ENCODE measurements at regions not wholly inside any gene's neighbourhood (a gene's known extent, or its start where the extent isn't known, plus 50 kb on each side); places are given as distances from the start of the nearest gene placed in this dataset.

- no peak overlapping the region for H3K4me3 ChIP-seq
- no peaks in the 10 kb centered on the region for H3K36me3 ChIP-seq
- TF ChIP-seq CTCF (IDR thresholded peaks at IDR 0.05): no peak
- H3K27me3 ChIP-seq: no peaks in the 10 kb centered on the region
- no peak overlapping the region for H3K27ac ChIP-seq
- H3K9me3 ChIP-seq: peaks cover 6 to 34% of the 10 kb centered on the region in 2 donors
- no peak for DNase-seq (ENCODE audit: low spot score)
- no peaks in the 10 kb centered on the region for H3K4me1 ChIP-seq
These were observed 908.8 kb upstream of the POU3F3 start for GRCh38 chr2:103945083-103945482.

- Histone ChIP-seq H3K4me1 (no peaks in the 10 kb centered on the region), H3K27me3 (no peaks in the 10 kb centered on the region), H3K9me3 (no peaks in the 10 kb centered on the region), H3K36me3 (no peaks in the 10 kb centered on the region), H3K27ac (no peak overlapping the region), H3K4me3 (no peak overlapping the region)
- no peak for DNase-seq (ENCODE audit: low spot score)
- TF ChIP-seq CTCF (IDR thresholded peaks at IDR 0.05): peak in 1 of 2 donors; percentile 60
These were observed 894.5 kb upstream of the POU3F3 start for GRCh38 chr2:103959174-103960128.

- H3K9me3 ChIP-seq: no peaks in the 10 kb centered on the region
- no peak overlapping the region for H3K4me3 ChIP-seq
- H3K4me1 ChIP-seq: no peaks in the 10 kb centered on the region
- H3K27me3 ChIP-seq: no peaks in the 10 kb centered on the region
- H3K36me3 ChIP-seq: no peaks in the 10 kb centered on the region
- no peak overlapping the region for H3K27ac ChIP-seq
- DNase-seq (ENCODE audit: low spot score): no peak
- TF ChIP-seq CTCF (IDR thresholded peaks at IDR 0.05): no peak
These were observed 893.8 kb upstream of the POU3F3 start for GRCh38 chr2:103960129-103960513.

GRCh38 chr2:103960951-103961350 lies 893.0 kb upstream of the POU3F3 start:
- H3K36me3 ChIP-seq: no peaks in the 10 kb centered on the region
- no peaks in the 10 kb centered on the region for H3K27me3 ChIP-seq
- no peak for TF ChIP-seq CTCF (IDR thresholded peaks at IDR 0.05)
- H3K4me1 ChIP-seq: no peaks in the 10 kb centered on the region
- DNase-seq (ENCODE audit: low spot score): no peak
- no peak overlapping the region for H3K4me3 ChIP-seq
- H3K27ac ChIP-seq: no peak overlapping the region
- peaks cover 0 to 5% of the 10 kb centered on the region in 2 donors for H3K9me3 ChIP-seq

- DNase-seq (ENCODE audit: low spot score): no peak
- H3K4me3 ChIP-seq: no peak overlapping the region
- TF ChIP-seq CTCF (IDR thresholded peaks at IDR 0.05): no peak
- no peaks in the 10 kb centered on the region for H3K36me3 ChIP-seq
- H3K27me3 ChIP-seq: no peaks in the 10 kb centered on the region
- H3K9me3 ChIP-seq: peaks cover 0 to 5% of the 10 kb centered on the region in 2 donors
- H3K27ac ChIP-seq: no peak overlapping the region
- H3K4me1 ChIP-seq: no peaks in the 10 kb centered on the region
These were observed 892.1 kb upstream of the POU3F3 start for GRCh38 chr2:103961862-103962261.
